K562 (cell line): ENCODE measurements at regions not wholly inside any gene's neighbourhood (a gene's known extent, or its start where the extent isn't known, plus 50 kb on each side); places are given as distances from the start of the nearest gene placed in this dataset.

ENCODE experiments used
- ATAC-seq: fragments of 200-7000 bp; cut with Tn5 transposase; 3 replicates; pipeline ENCODE4 v1.9.1; 2020; ENCODE audit warnings: moderate library complexity
- BruUV-seq: library from RNA; stranded (reverse); fragments of 400-500 nt; replicated peaks from 2 replicates; lab custom pipeline; 2021; lab: Mats Ljungman, UMichigan
- CTCF ChIA-PET: fragments of 300-600 bp; formaldehyde crosslinking; extraction: SDS; loops from one replicate; lab custom pipeline; 2021; ENCODE audit warnings: low intra/inter-chr PET ratio; lab: Yijun Ruan, JAX
- POLR2A ChIA-PET: fragments of 300-600, 350-650 bp; sonication (Branson Sonifier 250); formaldehyde crosslinking; extraction: SDS; loops from one replicate; lab custom pipeline; 2021; ENCODE audit warnings: antibody characterized with exemption, inconsistent platforms; lab: Yijun Ruan, JAX
- DNase-seq, 4 experiments: peaks; one replicate each; pipeline versions ENCODE4 v3.0.0 to v3.0.0-alpha.2; 2011 to 2018; ENCODE audit warnings: low spot score in 3 of 4, mixed read lengths in 3 of 4; ENCODE audit errors: extremely low read depth in 1 of 4
- FAIRE-seq: peaks from 2 replicates; lab custom pipeline; 2011; peaks lifted over from hg19 to GRCh38; lab: Jason Lieb, UNC
- H2AFZ ChIP-seq: 2 replicates; pipeline ENCODE4 v1.6.0; 2011; ENCODE audit warnings: low read depth, low read length, control low read depth, inconsistent platforms
- H3K27ac ChIP-seq: fragments of 200-600 bp; 3 replicates; pipeline ENCODE4 v1.8.0; 2011; ENCODE audit warnings: low read depth, mild to moderate bottlenecking, control low read depth, inconsistent platforms, low read length, moderate library complexity, mixed read lengths; ENCODE audit errors: extremely low read depth
- H3K27me3 ChIP-seq, 2 experiments: fragments of 300-600 bp in 1 of 2; 2 replicates in 1 of 2; 3 replicates in 1 of 2; pipeline versions ENCODE4 v1.6.0 to v1.8.0; 2011; ENCODE audit warnings: inconsistent platforms in 2 of 2, low read length in 2 of 2, mild to moderate bottlenecking in 1 of 2, mixed read lengths in 1 of 2, moderate library complexity in 1 of 2; ENCODE audit not compliant: control insufficient read depth in 2 of 2, insufficient read depth in 2 of 2
- H3K36me3 ChIP-seq: fragments of 300-600 bp; 3 replicates; pipeline ENCODE4 v1.8.0; 2011; ENCODE audit warnings: mild to moderate bottlenecking, low read length, inconsistent platforms; ENCODE audit not compliant: control insufficient read depth, insufficient read depth
- H3K4me1 ChIP-seq, 2 experiments: fragments of 200-600 bp in 1 of 2; replicated peaks in 1 of 2; 2 replicates in 1 of 2; 3 replicates in 1 of 2; pipeline versions ENCODE4 v1.5.1 to v1.8.0; 2011; ENCODE audit warnings: inconsistent platforms in 2 of 2, low read length in 2 of 2, mild to moderate bottlenecking in 1 of 2, mixed read lengths in 1 of 2, moderate library complexity in 1 of 2; ENCODE audit not compliant: control insufficient read depth in 2 of 2, insufficient read depth in 2 of 2
- H3K4me2 ChIP-seq: 2 replicates; pipeline ENCODE4 v1.6.1; 2011; ENCODE audit warnings: low read length, control low read depth, inconsistent platforms, mixed read lengths; ENCODE audit not compliant: insufficient read depth
- H3K4me3 ChIP-seq: fragments of 200-600 bp; sonication (generic), shearing (Covaris generic); 2 replicates; pipeline ENCODE4 v1.5.1; 2016; ENCODE audit warnings: control low read depth, inconsistent platforms
- H3K79me2 ChIP-seq: fragments of 200-600 bp; 3 replicates; pipeline ENCODE4 v1.8.0; 2011; ENCODE audit warnings: low read length, inconsistent platforms; ENCODE audit not compliant: control insufficient read depth, insufficient read depth
- H3K9ac ChIP-seq, 2 experiments: 2 replicates each; pipeline versions ENCODE4 v1.6.0 to v1.6.1; 2011; ENCODE audit warnings: low read depth in 2 of 2, low read length in 2 of 2, control low read depth in 1 of 2, inconsistent platforms in 1 of 2, mild to moderate bottlenecking in 1 of 2, mixed read lengths in 1 of 2; ENCODE audit not compliant: insufficient read depth in 1 of 2
- H3K9me1 ChIP-seq: one replicate; pipeline ENCODE4 v1.6.0; 2011; ENCODE audit warnings: inconsistent platforms, mild to moderate bottlenecking, low read length, moderate library complexity; ENCODE audit not compliant: control insufficient read depth, insufficient read depth
- H3K9me3 ChIP-seq: replicated peaks from 2 replicates; pipeline ENCODE4 v1.5.1; 2011; ENCODE audit warnings: low read depth, low read length, inconsistent platforms; ENCODE audit not compliant: control insufficient read depth, insufficient read depth
- H4K20me1 ChIP-seq: replicated peaks from 2 replicates; pipeline ENCODE4 v1.6.1; 2011; ENCODE audit warnings: low read length, inconsistent platforms, mixed read lengths; ENCODE audit not compliant: control insufficient read depth, insufficient read depth
- CBX5 ChIP-seq: IDR thresholded peaks from 2 replicates; pipeline ENCODE4 v1.6.1; 2014; ENCODE audit warnings: low read depth, borderline replicate concordance
- CEBPB ChIP-seq: fragments of 450-650 bp; IDR thresholded peaks from 2 replicates; pipeline ENCODE4 v1.6.1; 2016; ENCODE audit warnings: missing genetic modification characterization, missing compliant biosample characterization
- CEBPG ChIP-seq, 3 experiments: fragments of 200-800 bp in 1 of 3; sonication (Bioruptor generic) in 1 of 3; sonication (generic) in 1 of 3; formaldehyde crosslinking in 1 of 3; IDR thresholded peaks in 2 of 3; conservative IDR thresholded peaks in 1 of 3; 2 replicates each; pipeline versions ENCODE4 v1.6.1 to v1.8.0; 2016 to 2022; ENCODE audit warnings: missing compliant biosample characterization in 2 of 3, missing genetic modification characterization in 2 of 3, mild to moderate bottlenecking in 1 of 3, missing genetic modification reagents in 1 of 3
- HNRNPLL ChIP-seq: fragments of 200-400 bp; formaldehyde crosslinking; IDR thresholded peaks from 2 replicates; pipeline ENCODE4 v1.6.1; 2017; ENCODE audit warnings: low read length, low read depth, mild to moderate bottlenecking; ENCODE audit not compliant: poor library complexity, severe bottlenecking
- MAZ ChIP-seq, 2 experiments: fragments of 450-650 bp in 1 of 2; sonication (generic) in 1 of 2; formaldehyde crosslinking; IDR thresholded peaks in 1 of 2; conservative IDR thresholded peaks in 1 of 2; 2 replicates each; pipeline versions ENCODE4 v1.4.0 to v1.5.0; 2020; ENCODE audit warnings: mild to moderate bottlenecking in 1 of 2, missing genetic modification reagents in 1 of 2
- MYNN ChIP-seq, 2 experiments: sonication (generic); formaldehyde crosslinking in 1 of 2; IDR thresholded peaks; 2 replicates each; pipeline versions ENCODE4 v1.5.0 to v1.6.1; 2016 to 2020; ENCODE audit warnings: antibody characterized with exemption in 1 of 2, missing genetic modification reagents in 1 of 2
- NBN ChIP-seq: fragments of 450-650 bp; IDR thresholded peaks from 2 replicates; pipeline ENCODE4 v1.6.1; 2016; ENCODE audit warnings: low read depth, mild to moderate bottlenecking
- RAD21 ChIP-seq, 2 experiments: fragments of 250-450 bp in 1 of 2; fragments of 450-650 bp in 1 of 2; sonication (Bioruptor Pico) in 1 of 2; formaldehyde crosslinking in 1 of 2; IDR thresholded peaks in 1 of 2; conservative IDR thresholded peaks in 1 of 2; 2 replicates each; pipeline versions ENCODE4 v1.4.0 to v1.8.0; 2020 to 2022; ENCODE audit warnings: mild to moderate bottlenecking in 2 of 2, moderate library complexity in 1 of 2
- ZBTB7A ChIP-seq: IDR thresholded peaks from 2 replicates; pipeline ENCODE4 v1.6.1; 2011; ENCODE audit warnings: low read depth, mild to moderate bottlenecking, low read length, moderate library complexity, borderline replicate concordance; ENCODE audit not compliant: control insufficient read depth
- WGBS: fragments of 100-300 bp; shearing (Covaris generic); methylation state at CpG from one replicate; pipeline ENCODE4 v1.1.6; 2016; ENCODE audit warnings: low coverage, mixed read lengths; ENCODE audit not compliant: insufficient coverage; ENCODE audit errors: missing lambda C conversion rate; 5-methylcytosine and 5-hydroxymethylcytosine counted together
- in situ Hi-C: fragments of 300-500 bp; cut with MboI; formaldehyde crosslinking; loops from 4 replicates; pipeline ENCODE4 v1.15.0; 2018; ENCODE audit warnings: inconsistent platforms, mixed read lengths
- intact Hi-C: fragments of 100-400 bp; cut with micrococcal nuclease; formaldehyde crosslinking; loops from 2 replicates; pipeline ENCODE4 v1.14.2; 2022
- TF ChIP-seq, protein P1 (sequence below), 2 experiments: fragments of 450-650 bp in 1 of 2; sonication (generic) in 1 of 2; formaldehyde crosslinking in 1 of 2; IDR thresholded peaks in 1 of 2; conservative IDR thresholded peaks in 1 of 2; 2 replicates each; pipeline versions ENCODE4 v1.6.1 to v1.8.1; 2016 to 2023; ENCODE audit warnings: mild to moderate bottlenecking in 2 of 2, moderate library complexity in 2 of 2, inconsistent platforms in 1 of 2, missing genetic modification reagents in 1 of 2

DNA sequence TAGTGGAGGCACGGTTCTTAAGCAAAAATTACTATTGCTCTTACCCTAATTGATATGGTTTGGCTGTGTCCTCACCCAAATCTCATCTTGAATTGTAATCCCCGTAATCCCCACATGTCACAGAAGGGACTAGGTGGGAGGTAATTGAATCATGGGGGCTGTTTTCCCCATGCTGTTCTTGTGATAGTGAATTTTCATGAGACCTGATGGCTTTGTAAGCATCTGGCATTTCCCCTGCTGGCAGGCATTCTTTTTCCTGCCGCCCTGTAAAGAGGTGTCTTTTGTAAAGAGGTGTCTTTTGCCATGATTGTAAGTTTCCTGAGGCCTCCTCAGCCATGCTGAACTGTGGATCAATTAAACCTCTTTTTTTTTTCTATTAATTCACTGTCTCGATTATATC is 1691.8 kb upstream of the SLC39A10 start:
- DNase-seq (no peak), FAIRE-seq (no peak), ATAC-seq (no peak)
- intact Hi-C loops, result no loop called here
- Histone ChIP-seq H3K9me3 (no peaks in the 10 kb centered on the region), H4K20me1 (no peaks in the 10 kb centered on the region), H3K4me1 (no peaks in the 10 kb centered on the region), H2AFZ (no peak overlapping the region), H3K36me3 (no peaks in the 10 kb centered on the region), H3K27ac (no peak overlapping the region), H3K27me3 (no peaks in the 10 kb centered on the region), H3K9ac (no peak overlapping the region), H3K79me2 (no peaks in the 10 kb centered on the region), H3K4me2 (no peak overlapping the region), H3K9me1 (no peaks in the 10 kb centered on the region), H3K4me3 (no peak overlapping the region)
- BruUV-seq, result no TSS peak
- WGBS, result 0% methylated on average over 4 of the region's 4 CpGs
- in situ Hi-C loops, result no loop called here
- ChIA-PET POLR2A (no interaction called here), CTCF (no interaction called here)
- TF ChIP-seq NBN (no peak), CBX5 (no peak), MYNN (IDR thresholded peaks at IDR 0.05) (no peak), MYNN (CRISPR knock-in tag; IDR thresholded peaks at IDR 0.05) (no peak), MAZ (CRISPR knock-in tag; conservative IDR thresholded peaks at IDR 0.05 in 1 of 2, IDR thresholded peaks at IDR 0.05 in 1 of 2) (no peak), HNRNPLL (no peak)

DNA sequence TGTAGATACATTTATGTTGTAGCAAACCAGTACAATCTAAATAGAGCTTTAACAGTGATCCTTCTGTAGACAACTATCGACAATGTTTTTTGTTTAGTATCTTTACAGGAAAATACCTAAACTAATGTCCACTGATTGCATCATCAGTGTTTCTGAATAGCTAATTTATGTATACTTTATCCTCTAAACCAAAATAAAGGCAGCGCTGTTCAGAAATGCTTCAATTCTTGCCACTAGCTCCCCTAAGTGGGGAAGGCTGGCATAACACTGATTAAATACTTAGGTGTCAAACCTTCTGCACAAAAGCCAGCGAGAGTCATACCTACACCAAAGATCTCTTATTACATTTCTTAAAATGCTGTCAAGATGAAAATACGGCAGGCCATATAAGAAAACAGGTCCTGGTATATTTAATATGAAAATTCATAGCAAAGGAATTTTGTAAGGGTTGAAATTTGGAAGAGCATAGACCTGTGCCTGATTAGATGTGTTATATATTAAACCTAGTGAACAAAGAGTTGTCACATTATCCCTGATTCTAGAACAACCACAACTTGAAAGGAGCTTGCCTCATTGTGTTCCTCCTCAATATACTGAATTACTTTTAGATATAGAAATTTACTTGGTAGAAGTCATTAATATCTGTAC is 1693.4 kb upstream of the SLC39A10 start:
- in situ Hi-C loops (no loop called here), intact Hi-C loops (no loop called here)
- H3K27me3 ChIP-seq, result no peaks in the 10 kb centered on the region
- FAIRE-seq, result no peak
- H4K20me1 ChIP-seq, result no peaks in the 10 kb centered on the region
- H2AFZ ChIP-seq, result no peak overlapping the region
- no peak for ATAC-seq
- H3K36me3 ChIP-seq, result no peaks in the 10 kb centered on the region
- H3K9ac ChIP-seq, result no peak overlapping the region
- no peaks in the 10 kb centered on the region for H3K4me1 ChIP-seq
- no peaks in the 10 kb centered on the region for H3K9me1 ChIP-seq
- TF ChIP-seq CEBPB (tag) (0 out of 2 replicates have a peak, but pooled peaks have one; percentile 13), RAD21 (CRISPR knock-in tag; conservative IDR thresholded peaks at IDR 0.05 in 1 of 2, IDR thresholded peaks at IDR 0.05 in 1 of 2) (peak in 1 of 2 experiments; percentile 54; a peak in 3 of 4 replicates), ZBTB7A (no peak), CEBPG (CRISPR knock-in tag; IDR thresholded peaks at IDR 0.05) (no peak), CEBPG (tag; conservative IDR thresholded peaks at IDR 0.05 in 1 of 2, IDR thresholded peaks at IDR 0.05 in 1 of 2) (peak; percentile 50 to 51)
- TF ChIP-seq, protein P1, sequence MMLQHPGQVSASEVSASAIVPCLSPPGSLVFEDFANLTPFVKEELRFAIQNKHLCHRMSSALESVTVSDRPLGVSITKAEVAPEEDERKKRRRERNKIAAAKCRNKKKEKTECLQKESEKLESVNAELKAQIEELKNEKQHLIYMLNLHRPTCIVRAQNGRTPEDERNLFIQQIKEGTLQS (IDR thresholded peaks at IDR 0.05), result peak; percentile 49; the same call in 1 of the 2 replicates
- TF ChIP-seq, protein P1 (CRISPR knock-in tag; conservative IDR thresholded peaks at IDR 0.05), result no peak
- H3K4me2 ChIP-seq, result no peak overlapping the region
- H3K9me3 ChIP-seq, result no peaks in the 10 kb centered on the region
- peak in 1 of 4 experiments; percentile 5 for DNase-seq
- H3K27ac ChIP-seq, result no peak overlapping the region
- ChIA-PET POLR2A (no interaction called here), CTCF (no interaction called here)
- no peak overlapping the region for H3K4me3 ChIP-seq
- no peaks in the 10 kb centered on the region for H3K79me2 ChIP-seq
- 2% methylated on average over 4 of the region's 4 CpGs for WGBS
- BruUV-seq, result no TSS peak
